ENCODE measurements at regions not wholly inside any gene's neighbourhood (a gene's known extent, or its start where the extent isn't known, plus 50 kb on each side); places are given as distances from the start of the nearest gene placed in this dataset.

- Histone ChIP-seq H3K4me2 (ENCODE audit: low read depth, low read length) (no peak overlapping the region), H3K79me2 (ENCODE audit: insufficient read depth, low read length) (no peaks in the 10 kb centered on the region), H3K9me3 (ENCODE audit: low read length) (no peaks in the 10 kb centered on the region), H3K4me1 (ENCODE audit: insufficient read depth, low read length) (no peaks in the 10 kb centered on the region), H3K36me3 (replicated peaks in 1 of 2; ENCODE audit: control insufficient read depth in 1 of 2, insufficient read depth in 2 of 2, low read length in 2 of 2) (no peaks in the 10 kb centered on the region), H3K27me3 (ENCODE audit: control insufficient read depth in 1 of 2, insufficient read depth in 2 of 2, low read length in 2 of 2) (no peaks in the 10 kb centered on the region), H4K20me1 (ENCODE audit: insufficient read depth, low read length) (no peaks in the 10 kb centered on the region), H3K4me3 (replicated peaks in 1 of 3; ENCODE audit: insufficient read depth in 1 of 3, low read depth in 2 of 3, low read length in 3 of 3) (no peak overlapping the region), H3K27ac (ENCODE audit: extremely low read length, insufficient read depth, low read length) (no peak overlapping the region), H2AFZ (ENCODE audit: low read length) (no peak overlapping the region), H3K9ac (ENCODE audit: insufficient read depth, low read depth, low read length) (no peak overlapping the region)
- no peak for FAIRE-seq
- ATAC-seq: no peak
- BruUV-seq (replicated peaks): no TSS peak
- ChIA-PET POLR2A (no interaction called here), CTCF (ENCODE audit: low intra/inter-chr PET ratio, low total read pairs) (no interaction called here)
- in situ Hi-C loops (cut with HindIII; ENCODE audit: extremely low pct_ligation_motif_present, low pct_unique_long_range_greater_than_20kb): no loop called here
- DNase-seq (ENCODE audit: low spot score): no peak
- TF ChIP-seq ZNF430 (CRISPR knock-in tag; IDR thresholded peaks at IDR 0.05) (no peak), HCFC1 (IDR thresholded peaks at IDR 0.05; ENCODE audit: low read depth, low read length) (no peak), PRDM4 (CRISPR knock-in tag; IDR thresholded peaks at IDR 0.05; ENCODE audit: borderline replicate concordance) (no peak), CBX1 (IDR thresholded peaks at IDR 0.05; ENCODE audit: low read depth) (no peak), ADNP (CRISPR knock-in tag; IDR thresholded peaks at IDR 0.05) (no peak), ZNF543 (CRISPR knock-in tag; IDR thresholded peaks at IDR 0.05) (no peak), ZUFSP (CRISPR knock-in tag; IDR thresholded peaks at IDR 0.05; ENCODE audit: borderline replicate concordance) (no peak), ZNF513 (CRISPR knock-in tag; conservative IDR thresholded peaks at IDR 0.05) (no peak)
- intact Hi-C loops (cut with micrococcal nuclease; ENCODE audit: unreplicated experiment): no loop called here
- WGBS (ENCODE audit: low lambda C conversion rate): 58% methylated on average over 2 of the region's 2 CpGs
Observed at GRCh38 chr10:94108200-94108599, 114.5 kb downstream of the PLCE1 start.
